Activated CD4-positive, CD25-positive, alpha-beta regulatory T cell (primary cell): ENCODE measurements at regions not wholly inside any gene's neighbourhood (a gene's known extent, or its start where the extent isn't known, plus 50 kb on each side); places are given as distances from the start of the nearest gene placed in this dataset.
"Not testable (repeated sequence)": the region's sequence is repeated elsewhere in the genome, so short reads cannot be mapped to it uniquely, and the experiment has no call there.

Experiments used
- DNase-seq, 4 experiments: peaks; one replicate each; lab custom pipeline; 2025; lab: John Stamatoyannopoulos, UW

DNA sequence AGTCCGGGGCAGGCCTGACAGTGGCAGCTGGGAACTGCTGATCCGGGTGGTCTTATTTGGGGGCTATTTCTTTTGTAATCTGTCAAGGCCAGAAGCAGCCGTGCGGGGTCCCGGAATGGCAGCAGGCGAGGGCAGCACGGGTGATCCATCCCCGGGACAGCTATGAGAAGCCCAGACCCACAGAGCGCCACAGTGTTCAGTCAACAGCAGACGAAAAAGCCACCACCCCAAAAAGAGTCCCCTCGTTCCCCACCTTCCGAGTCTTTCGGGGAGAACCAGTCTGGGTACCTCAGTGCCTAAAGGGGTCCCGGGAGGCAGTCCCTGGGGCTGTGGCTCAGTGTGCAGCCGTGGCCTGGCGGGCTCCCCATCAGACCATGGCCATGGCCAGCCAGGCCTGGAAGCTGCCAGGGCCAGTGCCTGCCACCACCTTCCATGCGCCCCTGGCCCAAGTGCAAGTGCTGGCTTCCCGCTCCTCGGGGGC lies 125.1 kb upstream of the KCTD7 start:
- no peak for DNase-seq

DNA sequence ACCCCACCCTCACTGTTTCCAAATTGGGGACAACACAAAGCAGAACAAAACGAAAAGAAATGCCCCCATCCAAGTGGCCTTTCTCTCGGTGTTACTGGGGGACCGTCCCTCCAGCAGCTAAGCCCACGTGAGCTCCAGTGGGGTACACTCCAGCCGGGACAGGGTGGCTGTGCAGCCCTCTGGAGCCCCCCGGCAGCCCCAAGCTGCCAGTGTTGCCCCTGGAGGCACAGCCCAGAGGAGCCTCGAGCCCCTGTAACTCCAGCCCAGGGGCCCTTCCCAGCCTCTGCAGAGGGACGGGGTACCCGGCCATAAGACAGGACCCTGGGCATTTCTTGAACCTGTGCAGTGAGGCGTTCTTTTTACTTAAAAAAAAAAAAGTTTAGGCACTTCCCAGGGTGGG lies 124.5 kb upstream of the KCTD7 start:
- no peak for DNase-seq

DNA sequence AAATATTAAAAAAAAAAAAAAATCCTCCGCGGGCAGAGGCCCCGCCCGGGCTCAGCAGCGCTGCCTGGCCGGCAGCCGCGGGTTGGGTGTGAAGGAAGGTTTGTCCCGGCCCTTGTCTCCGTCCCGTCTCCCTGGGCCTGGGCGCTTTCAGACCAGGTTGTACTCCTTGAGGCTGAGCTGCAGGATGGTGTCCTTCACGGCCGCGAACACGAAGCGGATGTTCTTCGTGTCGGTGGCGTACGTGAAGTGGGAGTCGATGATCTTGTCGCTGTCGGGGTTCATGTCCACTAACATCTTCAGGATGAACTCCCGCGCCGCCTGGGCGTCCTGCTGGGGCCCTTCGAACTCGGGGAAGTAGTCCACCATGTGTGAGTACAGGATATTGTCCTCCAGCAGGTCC lies 123.7 kb upstream of the KCTD7 start:
- no peak for DNase-seq

DNA sequence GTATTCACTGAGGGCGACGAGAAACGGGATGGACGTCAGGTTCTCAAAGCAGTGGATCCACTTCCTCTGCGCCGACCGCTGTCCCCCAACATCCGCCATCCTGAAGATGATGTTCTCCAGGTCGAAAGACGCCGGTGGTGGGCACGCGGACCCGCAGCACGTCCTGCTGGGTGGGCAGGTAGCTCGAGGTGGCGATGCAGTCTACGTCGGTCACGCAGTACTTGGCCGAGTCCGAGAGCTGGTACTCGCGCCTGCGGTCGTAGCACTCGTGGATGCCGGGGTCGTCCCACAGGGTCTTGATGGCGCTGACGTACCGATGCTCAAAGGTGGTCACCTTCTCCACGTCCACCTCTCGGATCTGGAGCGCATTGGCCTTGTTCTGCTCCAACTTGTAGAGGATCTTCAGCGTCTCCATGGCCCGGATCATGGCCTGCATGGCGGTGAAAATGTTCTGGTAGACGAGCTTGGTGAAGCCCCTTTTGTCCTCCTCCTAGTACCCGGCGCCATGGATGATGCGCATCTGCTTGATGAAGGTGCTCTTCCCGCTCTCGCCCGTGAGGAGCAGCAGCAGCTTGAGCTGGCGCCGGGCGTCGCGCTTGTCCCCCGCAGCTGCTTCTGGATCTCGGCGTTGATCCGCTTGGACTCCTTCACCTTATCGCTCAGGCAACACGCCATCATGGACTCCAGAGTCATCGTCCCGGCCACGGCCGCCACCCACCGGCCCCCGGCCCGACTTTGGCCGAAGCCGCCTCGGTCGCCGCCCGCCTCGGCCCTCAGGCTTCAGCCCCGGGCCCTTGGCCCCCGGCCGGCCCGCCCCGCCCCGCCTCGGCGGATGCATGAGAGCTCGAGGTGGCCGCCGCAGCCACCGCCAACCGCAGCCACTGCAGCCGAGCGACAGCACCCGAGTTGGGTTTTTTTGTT lies 122.9 kb upstream of the KCTD7 start:
- DNase-seq: no peak

DNA sequence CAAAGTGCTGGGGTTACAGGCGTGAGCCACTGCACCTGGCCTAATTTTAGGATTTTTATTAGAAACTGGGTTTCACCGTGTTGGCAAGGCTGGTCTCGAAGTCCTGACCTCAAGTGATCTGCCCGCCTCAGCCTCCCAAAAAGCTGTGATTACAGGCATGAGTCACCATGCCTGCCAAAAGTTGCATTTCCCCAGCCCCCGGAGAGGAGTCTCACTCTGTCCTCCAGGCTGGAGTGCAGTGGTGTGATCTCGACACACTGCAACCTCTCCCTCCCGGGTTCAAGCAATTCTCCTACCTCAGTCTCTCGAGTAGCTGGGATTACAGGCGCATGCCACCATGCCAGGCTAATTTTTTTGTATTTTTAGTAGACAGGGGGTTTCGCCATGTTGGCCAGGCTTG lies 122.0 kb upstream of the KCTD7 start:
- DNase-seq: not testable (repeated sequence)

DNA sequence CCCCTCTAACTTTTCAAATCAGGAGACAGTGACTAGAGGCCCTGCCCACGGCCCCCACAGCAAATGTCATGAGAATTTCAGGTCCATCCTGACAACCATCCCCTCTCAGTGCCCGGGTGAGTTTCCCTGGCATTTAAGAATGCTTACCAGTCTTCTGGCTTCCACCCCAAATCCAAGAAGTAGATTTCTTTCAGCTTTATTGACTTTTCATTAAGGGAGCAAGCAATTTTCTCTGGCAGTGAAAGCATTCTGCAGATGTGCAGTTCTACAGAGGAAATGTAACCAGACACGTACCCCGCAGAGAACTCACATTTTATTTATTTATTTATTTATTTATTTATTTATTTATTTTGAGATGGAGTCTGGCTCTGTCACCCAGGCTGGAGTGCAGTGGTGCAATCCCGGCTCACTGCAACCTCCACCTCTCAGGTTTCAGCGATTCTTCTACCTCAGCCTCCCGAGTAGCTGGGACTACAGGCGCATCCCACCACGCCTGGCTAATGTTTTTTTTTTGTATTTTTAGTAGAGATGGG lies 120.9 kb upstream of the KCTD7 start:
- DNase-seq: no peak

DNA sequence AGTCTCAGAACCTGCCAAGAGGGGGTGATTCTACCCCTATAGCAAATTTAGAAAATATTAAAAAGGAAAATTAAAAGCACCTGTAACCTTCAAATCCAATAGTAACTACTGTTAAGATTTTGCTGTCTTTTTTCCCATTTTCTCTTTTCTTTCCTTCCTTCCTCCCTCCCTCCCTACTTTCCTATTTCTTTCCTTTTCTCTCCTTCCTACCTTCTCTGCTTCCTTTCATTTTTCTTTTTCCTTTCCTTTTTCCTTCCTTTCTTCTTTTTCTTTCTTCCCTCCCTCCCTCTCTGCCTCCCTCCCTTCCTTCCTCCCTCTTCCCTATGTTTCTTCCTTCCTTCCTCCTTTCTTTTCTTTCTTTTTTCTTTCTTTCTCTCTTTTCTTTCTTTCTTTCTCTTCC lies 120.2 kb upstream of the KCTD7 start:
- no peak for DNase-seq

DNA sequence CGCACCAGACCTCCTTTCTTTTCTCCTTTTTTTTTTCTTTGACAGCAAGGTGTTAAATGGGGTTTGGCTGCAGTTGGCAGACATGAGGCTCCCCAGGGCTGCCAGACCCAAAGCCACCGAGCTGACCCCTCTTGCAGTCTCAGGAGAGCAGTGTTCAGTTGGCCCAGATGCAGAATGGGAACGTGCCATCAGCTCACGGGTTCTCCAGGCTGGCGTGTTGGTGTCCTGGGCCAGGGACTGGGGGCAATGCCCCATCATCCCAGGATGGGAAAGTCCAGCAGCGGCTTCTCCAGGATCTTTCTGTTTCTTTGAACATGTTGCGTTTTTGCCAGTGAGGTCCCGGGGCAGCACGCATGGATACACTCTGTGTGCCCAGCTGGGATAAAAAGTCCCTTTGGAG lies 114.6 kb upstream of the KCTD7 start:
- DNase-seq: no peak

DNA sequence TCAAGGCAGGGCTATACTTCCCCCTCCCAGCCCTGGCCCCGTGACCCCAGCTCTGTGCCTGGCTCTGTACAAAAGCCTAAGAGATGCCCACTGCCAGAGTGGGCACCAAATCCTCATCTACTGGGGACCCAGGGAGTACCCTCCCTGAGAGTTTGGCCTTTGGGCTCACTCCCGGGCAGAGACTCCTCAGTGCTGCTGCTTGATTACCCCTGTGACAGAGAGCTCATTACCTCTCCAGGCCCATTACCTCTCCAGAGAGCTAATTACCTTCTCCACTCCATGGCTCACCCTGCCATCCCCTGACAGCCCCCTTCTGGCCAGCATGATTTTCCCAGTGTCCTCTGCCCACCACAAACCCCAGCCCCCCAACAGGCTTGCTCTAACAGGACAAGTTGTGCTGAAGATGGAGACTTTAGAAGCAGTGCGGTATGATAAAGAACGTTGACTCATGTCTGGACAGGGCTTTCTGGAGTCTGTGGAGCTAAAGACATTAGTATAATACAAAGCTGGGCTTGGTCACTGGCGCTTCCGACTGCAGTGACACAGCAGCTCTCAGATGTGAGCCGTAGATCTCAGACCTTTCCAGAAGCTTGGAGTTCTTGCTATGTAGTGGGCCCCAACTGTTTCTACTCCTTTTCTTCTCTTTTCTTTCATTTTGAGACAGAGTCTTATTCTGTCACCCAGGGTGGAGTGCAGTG lies 111.3 kb upstream of the KCTD7 start:
- DNase-seq: no peak

DNA sequence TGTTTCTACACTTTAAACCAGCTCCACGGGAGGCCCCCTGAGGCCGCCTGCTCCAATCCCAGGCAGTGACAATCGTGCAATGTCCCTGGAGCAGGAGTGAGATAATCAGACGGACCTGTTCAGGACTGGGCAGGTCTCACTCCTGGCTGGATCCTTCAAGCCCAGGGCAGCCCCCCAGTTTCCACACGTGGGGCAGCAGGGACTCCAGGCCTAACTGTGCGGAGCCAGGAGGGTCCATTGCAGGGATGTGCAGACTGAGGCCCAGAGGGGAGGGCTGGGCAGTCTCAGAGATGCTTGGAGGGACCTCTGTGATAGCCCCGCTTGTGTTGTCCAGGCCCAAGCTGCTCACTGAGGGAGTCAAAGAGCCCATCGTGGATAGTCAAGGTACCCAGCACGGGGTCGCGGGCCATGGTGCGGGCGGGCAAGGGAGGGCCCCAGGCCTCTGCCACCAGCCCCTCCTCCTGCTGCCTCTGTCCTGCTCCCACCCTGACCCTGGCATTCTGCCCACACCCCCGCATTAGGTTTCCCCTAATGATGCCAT lies 110.5 kb upstream of the KCTD7 start:
- no peak for DNase-seq

DNA sequence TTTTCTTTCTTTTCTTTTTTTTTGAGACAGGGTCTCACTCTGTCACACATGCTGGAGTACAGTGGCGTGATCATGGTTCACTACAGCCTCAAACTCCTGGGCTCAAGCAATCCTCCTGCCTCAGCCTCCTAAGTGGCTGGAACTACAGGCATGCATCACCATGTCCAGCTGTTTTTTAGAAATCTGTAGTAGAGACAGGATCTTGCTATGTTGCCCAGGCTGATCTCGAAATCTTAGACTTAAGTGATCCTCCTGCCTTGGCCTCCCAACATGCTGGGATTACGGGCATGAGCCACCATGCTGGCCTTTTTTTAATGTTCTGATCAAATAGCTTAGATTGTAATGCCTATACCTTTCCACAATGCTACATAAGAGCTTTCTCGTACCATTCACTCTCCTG lies 107.0 kb upstream of the KCTD7 start:
- DNase-seq: no peak

DNA sequence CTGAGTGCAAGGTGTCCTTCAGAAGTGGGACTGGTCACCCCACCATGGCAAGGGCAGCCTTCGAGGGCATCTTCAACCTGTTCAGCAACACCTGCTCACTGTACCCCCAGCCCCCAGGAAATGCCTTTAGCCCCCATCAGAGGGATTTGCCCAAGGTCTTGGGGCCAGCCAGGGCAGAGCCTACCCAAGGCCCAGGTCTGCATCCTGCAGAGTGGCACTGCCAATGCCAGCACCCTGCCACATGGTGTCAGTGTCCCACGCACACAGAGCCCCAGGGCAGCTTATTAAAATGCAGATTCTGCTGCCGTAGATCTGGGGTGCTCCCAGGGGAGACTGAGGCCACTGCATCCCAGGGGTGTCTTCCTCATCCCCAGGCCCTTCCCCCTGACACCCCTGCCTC lies 106.2 kb upstream of the KCTD7 start:
- DNase-seq: no peak

DNA sequence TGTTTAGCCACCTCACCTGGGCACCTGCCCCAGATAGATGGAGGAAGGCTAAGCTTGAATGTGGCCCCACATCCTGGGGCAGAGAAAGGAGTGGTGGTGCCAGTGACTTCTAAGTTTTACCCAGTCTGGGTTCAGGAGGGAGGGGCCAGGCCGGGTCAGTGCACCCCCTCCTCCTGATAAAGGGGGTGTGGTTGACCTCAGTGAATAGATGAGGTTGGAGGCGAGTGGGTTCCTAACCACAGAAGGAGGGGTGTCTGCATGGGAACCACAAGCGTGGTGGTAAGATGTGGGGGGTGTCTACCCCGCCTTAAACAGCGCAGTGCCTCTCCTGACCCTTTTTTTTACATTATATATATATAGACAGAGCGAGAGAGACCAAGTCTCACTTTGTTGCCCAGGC lies 105.3 kb upstream of the KCTD7 start:
- no peak for DNase-seq

DNA sequence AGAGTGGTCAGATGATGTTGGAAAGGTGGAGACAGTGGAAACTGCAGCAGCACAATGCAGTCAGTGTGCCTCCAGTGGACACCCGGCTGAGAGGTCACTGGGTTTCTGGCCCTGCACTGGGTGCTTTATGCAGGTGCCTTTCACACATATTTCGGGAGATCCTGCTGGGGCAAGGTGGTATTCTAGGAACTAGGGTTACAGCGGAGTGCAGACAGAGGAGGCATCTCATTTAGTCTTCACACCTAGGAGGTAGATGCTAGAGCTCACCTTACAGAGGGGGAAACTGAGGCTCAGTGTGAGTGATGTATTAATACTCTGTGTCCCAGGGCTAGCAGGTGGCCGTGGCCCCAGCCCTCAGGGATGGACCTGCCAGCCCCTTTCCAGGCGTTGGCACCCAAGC lies 103.9 kb upstream of the KCTD7 start:
- DNase-seq: no peak

DNA sequence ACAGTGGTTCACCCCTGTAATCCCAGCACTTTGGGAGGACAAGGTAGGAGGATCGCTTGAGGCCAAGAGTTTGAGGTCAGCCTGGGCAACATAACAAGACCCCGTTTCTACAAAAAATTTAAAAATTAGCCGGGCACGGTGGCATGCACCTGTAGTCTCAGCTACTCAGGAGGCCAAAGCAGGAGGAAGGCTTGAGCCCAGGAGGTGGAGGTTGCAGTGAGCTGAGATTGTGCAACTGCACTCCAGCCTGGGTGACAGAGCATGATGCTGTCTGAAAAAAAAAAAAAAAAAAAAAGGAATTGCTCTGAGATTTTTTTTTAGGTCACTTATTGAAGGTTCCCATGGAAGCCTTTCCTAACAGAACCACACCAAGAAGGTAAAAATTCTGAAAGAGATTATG lies 101.9 kb upstream of the KCTD7 start:
- not testable (repeated sequence) for DNase-seq

DNA sequence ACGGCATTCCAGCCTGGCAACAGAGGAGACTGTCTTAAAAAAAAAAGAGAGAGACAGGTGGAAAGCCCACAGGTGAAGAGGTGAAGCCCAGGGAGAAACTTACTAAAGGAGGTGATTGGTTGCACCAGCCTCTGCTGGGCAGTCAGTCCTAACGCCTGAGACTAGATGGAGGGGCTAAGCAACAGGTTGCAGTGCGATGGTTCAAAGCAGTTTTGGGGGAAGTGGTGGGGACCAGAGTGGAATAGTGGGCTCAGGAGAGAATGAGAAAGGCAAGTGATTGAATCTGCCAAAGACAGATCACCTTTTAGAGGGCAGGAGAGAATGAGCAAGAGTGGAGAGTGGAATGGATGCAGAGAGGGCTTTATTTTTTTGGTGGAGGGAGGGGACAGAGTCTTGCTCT lies 100.0 kb upstream of the KCTD7 start:
- no peak for DNase-seq

DNA sequence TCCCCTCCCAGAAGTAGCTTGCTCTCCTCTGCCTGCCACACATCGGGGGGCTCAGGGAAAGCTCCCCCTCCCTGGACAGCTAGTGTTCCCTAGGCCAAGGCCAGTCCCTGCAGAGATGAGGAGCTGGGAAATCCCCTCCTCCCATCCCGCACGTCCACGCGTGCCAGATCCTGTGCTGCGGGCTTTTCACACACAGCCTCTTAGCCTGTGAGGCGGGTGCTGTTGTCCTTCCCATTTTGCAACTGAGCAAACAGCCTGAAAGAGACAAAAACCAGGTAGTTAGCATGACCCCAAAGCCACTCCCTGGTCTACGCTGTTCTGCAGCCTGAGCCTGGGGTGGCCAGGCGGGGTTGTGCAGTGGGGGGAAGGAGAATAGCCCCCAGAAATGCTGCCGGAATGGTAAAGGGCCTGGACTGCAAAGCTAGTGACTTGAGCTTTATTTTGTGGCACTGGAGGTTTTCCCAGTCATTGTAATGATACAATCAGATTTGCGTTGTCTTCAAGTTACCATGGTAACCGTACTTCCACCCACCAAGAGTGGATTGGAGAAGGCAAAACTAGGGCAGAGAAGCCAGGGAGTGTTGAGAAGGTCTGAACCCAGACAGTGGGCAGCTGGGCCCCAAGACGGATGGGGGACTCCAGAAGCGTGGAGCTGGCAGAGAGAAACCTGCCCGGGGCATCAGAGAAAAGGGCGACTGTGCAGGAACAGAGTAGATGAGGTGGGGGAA lies 98.6 kb upstream of the KCTD7 start:
- DNase-seq: no peak

DNA sequence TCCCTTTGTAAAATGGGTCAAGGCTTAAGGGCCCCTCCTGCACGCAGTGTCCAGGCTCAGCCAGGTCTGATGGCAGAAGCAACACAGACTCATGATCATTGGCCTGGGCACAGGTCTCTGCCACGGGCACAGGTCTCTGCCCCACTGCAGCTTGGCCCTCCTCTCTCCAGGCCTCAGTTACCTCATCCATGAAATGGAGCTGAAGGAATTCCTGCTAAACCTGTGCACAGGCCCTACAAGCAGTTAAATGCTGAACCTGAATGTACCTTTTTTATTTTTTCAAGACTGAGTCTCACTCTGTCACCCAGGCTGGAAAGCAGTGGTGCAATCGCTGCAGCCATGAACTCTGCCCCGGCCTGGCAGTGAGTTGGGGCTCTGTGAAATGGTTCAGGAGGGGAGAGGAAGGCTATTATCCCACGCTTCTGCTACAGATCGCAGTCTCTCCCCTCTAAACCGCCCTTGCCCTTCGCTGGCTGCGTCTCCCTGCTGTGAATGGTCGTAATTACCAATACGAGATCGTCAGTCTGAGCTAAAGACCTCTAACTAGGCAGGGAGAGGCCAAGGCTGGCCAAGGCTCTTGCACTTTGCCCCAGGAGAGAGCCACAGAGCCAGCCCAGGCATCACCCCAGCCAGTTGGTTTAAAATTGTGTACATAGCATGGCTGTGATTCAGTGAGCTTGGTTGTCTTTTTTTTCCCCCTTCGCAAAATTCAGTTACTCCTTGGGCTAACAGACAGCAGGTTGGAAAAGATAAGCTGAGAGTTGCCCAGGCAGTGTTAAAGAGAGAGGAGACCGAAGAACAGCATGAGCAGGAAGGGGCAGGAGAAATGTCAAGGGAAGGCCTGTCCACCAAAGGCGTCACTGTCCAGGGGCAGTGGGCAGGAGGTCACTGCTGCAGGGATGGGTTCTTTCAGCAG lies 93.0 kb upstream of the KCTD7 start:
- DNase-seq: no peak

DNA sequence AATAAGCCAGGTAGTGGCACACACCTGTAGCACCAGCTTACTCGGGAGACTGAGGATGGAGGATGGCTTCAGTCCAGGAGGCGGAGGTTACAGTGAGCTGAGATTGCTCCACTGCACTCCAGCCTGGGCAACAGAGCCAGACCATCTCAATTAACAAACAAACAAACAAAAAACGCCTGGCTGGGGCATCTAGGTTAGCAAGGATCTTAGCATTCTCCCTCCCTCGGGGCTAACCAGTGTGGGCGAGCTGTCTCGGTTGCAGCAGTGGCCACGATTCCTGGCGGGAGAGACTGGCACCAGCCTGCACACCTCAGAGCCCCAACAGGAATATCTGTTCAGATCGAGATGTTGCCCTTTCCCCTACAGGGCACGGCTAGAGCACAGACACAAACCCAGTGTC lies 91.3 kb upstream of the KCTD7 start:
- no peak for DNase-seq

DNA sequence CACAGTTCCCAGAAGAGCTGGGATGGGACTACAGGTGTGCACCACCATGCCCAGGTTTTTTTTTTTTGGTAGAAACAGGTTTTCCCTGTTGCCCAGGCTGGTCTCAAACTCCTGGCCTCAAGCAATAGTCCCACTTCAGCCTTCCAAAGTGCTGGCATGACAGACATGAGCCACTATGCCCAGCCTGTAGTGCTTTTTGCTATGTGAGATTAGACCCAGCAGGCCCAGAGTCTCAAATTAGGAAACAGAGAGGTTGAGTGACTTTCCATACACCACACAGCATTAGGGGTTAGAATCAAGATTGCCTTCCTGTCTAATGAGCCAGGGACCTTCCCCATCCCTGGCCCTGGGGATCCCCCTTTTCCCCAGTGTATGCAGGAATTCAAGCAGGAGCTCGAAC lies 90.8 kb upstream of the KCTD7 start:
- DNase-seq: no peak

DNA sequence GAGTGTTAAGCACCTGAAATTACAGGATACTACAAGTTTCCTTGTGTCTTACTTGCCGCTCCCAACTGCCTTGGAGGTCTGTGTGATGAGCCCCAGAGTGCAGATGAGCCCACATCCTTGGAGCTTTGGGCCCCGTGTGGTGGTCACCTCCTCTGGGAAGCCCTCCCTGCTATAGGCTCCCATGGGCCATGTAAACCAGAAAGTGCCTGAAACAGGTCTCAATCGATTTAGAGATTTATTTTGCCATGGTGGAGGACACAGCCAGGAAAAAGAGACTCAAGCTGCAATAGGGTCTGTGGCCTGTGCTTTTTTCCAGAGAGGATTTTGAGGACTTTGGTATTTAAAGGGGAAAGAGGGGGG lies 89.4 kb upstream of the KCTD7 start:
- no peak for DNase-seq
